Activated T-cell treated with anti-CD3 and anti-CD28 coated beads, Interleukin-2, amount 50 U/mL, for 24 hours (primary cell): ENCODE measurements at regions not wholly inside any gene's neighbourhood (a gene's known extent, or its start where the extent isn't known, plus 50 kb on each side); places are given as distances from the start of the nearest gene placed in this dataset.
"Not testable (repeated sequence)": the region's sequence is repeated elsewhere in the genome, so short reads cannot be mapped to it uniquely, and the experiment has no call there.

Source experiments
- DNase-seq: peaks from one replicate; pipeline ENCODE4 v3.0.0-alpha.2; 2020
- H3K27ac Mint-ChIP-seq: 2 replicates; pipeline ENCODE4 v1.8.0; 2020; ENCODE audit warnings: mild to moderate bottlenecking, mixed read lengths
- H3K27me3 Mint-ChIP-seq: 2 replicates; pipeline ENCODE4 v1.8.0; 2020; ENCODE audit warnings: mixed read lengths
- H3K36me3 Mint-ChIP-seq: 2 replicates; pipeline ENCODE4 v1.8.0; 2020; ENCODE audit warnings: low read depth, mixed read lengths
- H3K4me1 Mint-ChIP-seq: 2 replicates; pipeline ENCODE4 v1.8.0; 2020; ENCODE audit warnings: low read depth, mixed read lengths
- H3K4me3 Mint-ChIP-seq: 2 replicates; pipeline ENCODE4 v1.8.0; 2020; ENCODE audit warnings: mild to moderate bottlenecking, moderate library complexity, mixed read lengths
- H3K9me3 Mint-ChIP-seq: 2 replicates; pipeline ENCODE4 v1.8.0; 2020; ENCODE audit warnings: mixed read lengths

DNA sequence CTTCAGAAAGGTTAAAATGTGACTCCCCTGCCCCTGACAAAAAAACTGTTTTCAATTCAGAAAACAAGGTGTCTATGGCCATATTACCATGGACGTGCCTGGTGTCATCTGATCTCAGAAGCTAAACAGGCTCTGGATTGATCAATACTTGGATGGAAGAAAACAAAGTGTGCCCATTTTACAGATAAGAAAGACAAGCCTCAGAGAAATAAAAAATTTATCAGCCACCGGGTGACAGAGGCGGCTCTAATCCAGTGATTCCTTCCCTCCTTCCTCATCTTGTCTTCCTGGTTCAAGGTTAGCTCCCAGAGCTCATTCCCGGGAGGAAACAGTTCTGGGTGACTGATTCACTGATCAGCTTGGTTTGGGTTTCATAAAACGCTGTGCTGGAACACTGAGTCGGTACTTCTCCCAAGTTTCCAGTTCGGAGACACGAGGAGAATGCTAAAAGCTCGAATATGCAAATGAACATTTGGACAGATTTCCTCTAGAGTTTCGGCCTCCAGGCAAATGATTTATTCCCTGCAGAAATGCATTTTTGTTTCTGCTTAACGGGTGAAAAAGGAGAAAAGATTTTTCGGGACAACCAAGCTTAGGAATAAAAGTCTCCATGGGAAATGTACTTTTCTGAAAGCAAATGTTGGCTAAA, 211.2 kb downstream of the UQCRFS1 start:
- peaks cover 16% of the 10 kb centered on the region for H3K9me3 Mint-ChIP-seq
- peaks cover 5% of the 10 kb centered on the region for H3K27me3 Mint-ChIP-seq
- H3K4me3 Mint-ChIP-seq = no peak overlapping the region
- DNase-seq = no peak
- H3K36me3 Mint-ChIP-seq = no peaks in the 10 kb centered on the region
- H3K27ac Mint-ChIP-seq = no peak overlapping the region
- no peaks in the 10 kb centered on the region for H3K4me1 Mint-ChIP-seq

- Mint-ChIP-seq H3K9me3 (peaks cover 16% of the 10 kb centered on the region), H3K4me3 (no peak overlapping the region), H3K27me3 (peaks cover 5% of the 10 kb centered on the region), H3K27ac (no peak overlapping the region), H3K4me1 (no peaks in the 10 kb centered on the region), H3K36me3 (no peaks in the 10 kb centered on the region)
- no peak for DNase-seq
Observed at GRCh38 chr19:29001141-29001581, 211.8 kb downstream of the UQCRFS1 start.

GRCh38 chr19:28999724-29000433, 213.1 kb downstream of the UQCRFS1 start:
- Mint-ChIP-seq H3K9me3 (peaks cover 23% of the 10 kb centered on the region), H3K27ac (no peak overlapping the region), H3K4me1 (no peaks in the 10 kb centered on the region), H3K36me3 (no peaks in the 10 kb centered on the region), H3K4me3 (no peak overlapping the region), H3K27me3 (peaks cover 5% of the 10 kb centered on the region)
- DNase-seq = no peak

GRCh38 chr19:28998974-28999373, 214.0 kb downstream of the UQCRFS1 start:
- Mint-ChIP-seq H3K36me3 (no peaks in the 10 kb centered on the region), H3K27ac (no peak overlapping the region), H3K9me3 (peaks cover 30% of the 10 kb centered on the region), H3K4me1 (no peaks in the 10 kb centered on the region), H3K4me3 (no peak overlapping the region), H3K27me3 (peaks cover 5% of the 10 kb centered on the region)
- DNase-seq = no peak

DNA sequence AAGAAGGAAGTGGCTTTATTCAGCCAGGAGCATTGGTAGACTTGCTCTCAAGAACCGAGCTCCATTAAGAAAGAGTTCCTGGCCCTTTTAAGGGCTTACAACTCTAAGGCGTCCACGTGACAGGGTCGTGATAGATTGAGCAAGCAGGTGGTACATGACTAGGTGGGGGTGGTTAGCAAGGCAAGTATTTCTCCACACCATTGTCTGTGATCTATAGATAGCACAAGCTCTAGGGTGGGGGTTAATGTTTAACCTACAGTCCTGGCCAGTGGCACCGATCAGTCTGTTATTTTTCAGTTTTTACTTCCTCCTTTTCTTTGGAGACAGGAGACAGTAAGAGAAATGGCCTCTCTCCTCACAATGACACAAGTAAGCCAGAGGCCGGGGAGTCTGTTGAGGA, 215.1 kb downstream of the UQCRFS1 start:
- peaks cover 38% of the 10 kb centered on the region for H3K9me3 Mint-ChIP-seq
- DNase-seq, H3K36me3 Mint-ChIP-seq, H3K4me3 Mint-ChIP-seq, H3K27me3 Mint-ChIP-seq, H3K27ac Mint-ChIP-seq, H3K4me1 Mint-ChIP-seq: not testable (repeated sequence)

DNA sequence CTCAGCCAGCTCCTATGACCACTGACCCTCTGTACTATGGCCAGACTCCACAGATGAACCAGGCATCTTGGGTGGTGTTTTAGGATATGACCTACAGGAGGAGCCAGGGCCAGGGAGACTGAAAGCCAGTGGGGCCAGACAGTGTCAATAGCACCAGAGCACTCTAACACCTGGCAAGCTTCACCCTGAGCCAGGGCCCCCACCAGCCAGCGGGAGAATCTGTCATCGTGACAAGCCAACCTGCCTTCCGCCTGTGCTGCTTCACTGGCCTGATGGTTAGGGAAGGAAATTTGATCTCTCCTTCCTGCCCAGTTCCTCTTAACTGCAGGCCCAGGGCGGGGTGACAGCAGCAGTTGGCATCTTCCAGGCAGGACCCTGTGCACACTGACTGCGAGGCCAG, 222.4 kb downstream of the UQCRFS1 start:
- H3K4me1 Mint-ChIP-seq = no peaks in the 10 kb centered on the region
- H3K27ac Mint-ChIP-seq = no peak overlapping the region
- peaks cover 5% of the 10 kb centered on the region for H3K27me3 Mint-ChIP-seq
- DNase-seq = no peak
- peaks cover 24% of the 10 kb centered on the region for H3K9me3 Mint-ChIP-seq
- H3K4me3 Mint-ChIP-seq = no peak overlapping the region
- no peaks in the 10 kb centered on the region for H3K36me3 Mint-ChIP-seq

GRCh38 chr19:28989739-28990138, 223.2 kb downstream of the UQCRFS1 start:
- Mint-ChIP-seq H3K27ac (no peak overlapping the region), H3K4me3 (no peak overlapping the region), H3K36me3 (no peaks in the 10 kb centered on the region), H3K27me3 (peaks cover 5% of the 10 kb centered on the region), H3K9me3 (peaks cover 19% of the 10 kb centered on the region), H3K4me1 (no peaks in the 10 kb centered on the region)
- DNase-seq = no peak

- H3K36me3 Mint-ChIP-seq = no peaks in the 10 kb centered on the region
- no peak overlapping the region for H3K4me3 Mint-ChIP-seq
- H3K4me1 Mint-ChIP-seq = no peaks in the 10 kb centered on the region
- H3K27ac Mint-ChIP-seq = no peak overlapping the region
- H3K27me3 Mint-ChIP-seq = peaks cover 5% of the 10 kb centered on the region
- peaks cover 7% of the 10 kb centered on the region for H3K9me3 Mint-ChIP-seq
- no peak for DNase-seq
Observed at GRCh38 chr19:28988066-28988465, 224.9 kb downstream of the UQCRFS1 start.

GRCh38 chr19:28987177-28987576, 225.8 kb downstream of the UQCRFS1 start:
- peaks cover 5% of the 10 kb centered on the region for H3K27me3 Mint-ChIP-seq
- no peak for DNase-seq
- no peaks in the 10 kb centered on the region for H3K9me3 Mint-ChIP-seq
- no peak overlapping the region for H3K27ac Mint-ChIP-seq
- H3K36me3 Mint-ChIP-seq = no peaks in the 10 kb centered on the region
- H3K4me3 Mint-ChIP-seq = no peak overlapping the region
- no peaks in the 10 kb centered on the region for H3K4me1 Mint-ChIP-seq

DNA sequence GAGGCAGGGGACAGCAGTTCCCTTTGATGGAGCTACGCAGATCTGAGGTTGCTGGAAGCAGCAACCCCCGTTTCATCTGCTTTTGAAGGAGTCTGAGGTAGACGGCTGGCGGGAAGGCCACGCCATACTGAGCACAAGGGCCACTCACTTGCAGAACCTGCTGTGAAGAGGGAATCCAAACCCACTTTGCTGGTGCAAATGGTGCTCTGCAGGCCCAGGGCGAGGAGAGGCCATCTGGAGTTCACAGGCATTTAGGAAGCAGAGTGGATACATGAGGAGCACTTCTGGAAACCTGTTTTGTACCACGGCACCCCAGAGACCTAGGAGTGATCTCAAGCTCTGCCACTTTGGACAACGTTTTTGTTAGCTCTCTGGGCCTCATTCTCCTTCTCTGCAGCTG, 227.8 kb downstream of the UQCRFS1 start:
- no peak for DNase-seq
- peaks cover 9% of the 10 kb centered on the region for H3K27me3 Mint-ChIP-seq
- no peaks in the 10 kb centered on the region for H3K36me3 Mint-ChIP-seq
- no peaks in the 10 kb centered on the region for H3K9me3 Mint-ChIP-seq
- H3K4me3 Mint-ChIP-seq = no peak overlapping the region
- no peak overlapping the region for H3K27ac Mint-ChIP-seq
- H3K4me1 Mint-ChIP-seq = no peaks in the 10 kb centered on the region

DNA sequence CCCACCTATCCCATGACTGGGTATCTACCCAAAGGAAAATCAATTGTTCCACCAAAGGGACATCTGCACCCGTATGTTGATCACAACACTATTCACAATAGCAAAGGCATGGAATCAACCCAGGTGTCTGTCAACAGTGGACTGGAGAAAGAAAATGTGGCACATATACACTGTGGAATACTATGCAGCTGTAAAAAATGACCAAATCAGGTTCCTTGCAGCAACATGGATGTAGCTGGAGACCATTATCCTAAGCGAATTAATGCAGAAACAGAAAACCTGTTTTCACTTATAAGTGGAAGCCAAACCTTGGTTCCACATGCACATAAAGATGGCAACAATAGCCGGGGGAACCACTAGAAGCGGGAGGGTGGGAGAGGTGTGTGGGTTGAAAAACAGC, 228.6 kb downstream of the UQCRFS1 start:
- H3K36me3 Mint-ChIP-seq = no peaks in the 10 kb centered on the region
- no peak overlapping the region for H3K4me3 Mint-ChIP-seq
- DNase-seq = no peak
- no peaks in the 10 kb centered on the region for H3K9me3 Mint-ChIP-seq
- H3K4me1 Mint-ChIP-seq = no peaks in the 10 kb centered on the region
- H3K27ac Mint-ChIP-seq = no peak overlapping the region
- peaks cover 8% of the 10 kb centered on the region for H3K27me3 Mint-ChIP-seq

DNA sequence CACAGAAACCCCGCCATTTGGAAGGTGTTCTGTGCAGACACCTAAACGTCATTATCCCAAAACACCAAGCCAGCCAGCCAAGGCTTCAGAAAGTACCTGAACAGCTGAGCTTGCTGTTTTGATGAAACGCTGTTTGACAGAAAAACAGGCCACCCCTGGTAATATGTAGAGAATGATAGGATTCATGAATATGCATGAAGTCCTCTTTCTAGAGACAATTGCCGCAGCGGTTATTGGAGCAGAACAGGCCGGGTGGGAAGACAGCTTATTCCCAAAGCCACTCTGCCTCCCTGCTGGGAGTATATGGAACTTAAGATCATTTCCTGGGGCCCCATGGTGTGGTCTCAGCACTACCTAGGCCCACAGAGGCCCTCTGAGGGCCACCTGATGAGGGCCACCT, 229.5 kb downstream of the UQCRFS1 start:
- Mint-ChIP-seq H3K36me3 (no peaks in the 10 kb centered on the region), H3K9me3 (no peaks in the 10 kb centered on the region), H3K4me3 (no peak overlapping the region), H3K27ac (no peak overlapping the region), H3K27me3 (peaks cover 8% of the 10 kb centered on the region), H3K4me1 (no peaks in the 10 kb centered on the region)
- no peak for DNase-seq

DNA sequence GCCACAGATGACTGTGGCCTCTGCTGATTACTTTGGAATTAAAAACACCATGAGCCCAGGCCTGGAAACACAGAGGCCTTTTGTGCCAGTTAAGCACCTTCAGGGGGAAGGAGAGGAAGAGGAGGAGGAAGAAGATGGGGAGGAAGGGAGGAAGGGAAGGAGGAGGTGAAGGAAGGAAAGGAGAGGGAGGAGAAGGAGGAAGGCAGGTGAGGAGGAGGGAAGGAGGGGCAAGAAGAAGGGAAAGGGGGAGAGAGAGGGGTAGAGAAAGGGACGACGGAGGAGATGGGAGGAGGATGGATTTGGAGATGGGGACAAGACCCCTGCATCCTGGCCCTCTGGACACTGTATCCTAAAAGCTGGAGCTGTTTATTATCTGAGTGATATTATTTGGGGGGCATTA, 231.0 kb downstream of the UQCRFS1 start:
- H3K4me3 Mint-ChIP-seq = no peak overlapping the region
- no peaks in the 10 kb centered on the region for H3K4me1 Mint-ChIP-seq
- peaks cover 8% of the 10 kb centered on the region for H3K27me3 Mint-ChIP-seq
- no peaks in the 10 kb centered on the region for H3K9me3 Mint-ChIP-seq
- DNase-seq = no peak
- H3K27ac Mint-ChIP-seq = no peak overlapping the region
- no peaks in the 10 kb centered on the region for H3K36me3 Mint-ChIP-seq

- H3K27ac Mint-ChIP-seq = no peak overlapping the region
- DNase-seq = no peak
- peaks cover 8% of the 10 kb centered on the region for H3K27me3 Mint-ChIP-seq
- no peaks in the 10 kb centered on the region for H3K36me3 Mint-ChIP-seq
- no peak overlapping the region for H3K4me3 Mint-ChIP-seq
- H3K9me3 Mint-ChIP-seq = no peaks in the 10 kb centered on the region
- H3K4me1 Mint-ChIP-seq = no peaks in the 10 kb centered on the region
Observed at GRCh38 chr19:28981518-28981917, 231.4 kb downstream of the UQCRFS1 start.

DNA sequence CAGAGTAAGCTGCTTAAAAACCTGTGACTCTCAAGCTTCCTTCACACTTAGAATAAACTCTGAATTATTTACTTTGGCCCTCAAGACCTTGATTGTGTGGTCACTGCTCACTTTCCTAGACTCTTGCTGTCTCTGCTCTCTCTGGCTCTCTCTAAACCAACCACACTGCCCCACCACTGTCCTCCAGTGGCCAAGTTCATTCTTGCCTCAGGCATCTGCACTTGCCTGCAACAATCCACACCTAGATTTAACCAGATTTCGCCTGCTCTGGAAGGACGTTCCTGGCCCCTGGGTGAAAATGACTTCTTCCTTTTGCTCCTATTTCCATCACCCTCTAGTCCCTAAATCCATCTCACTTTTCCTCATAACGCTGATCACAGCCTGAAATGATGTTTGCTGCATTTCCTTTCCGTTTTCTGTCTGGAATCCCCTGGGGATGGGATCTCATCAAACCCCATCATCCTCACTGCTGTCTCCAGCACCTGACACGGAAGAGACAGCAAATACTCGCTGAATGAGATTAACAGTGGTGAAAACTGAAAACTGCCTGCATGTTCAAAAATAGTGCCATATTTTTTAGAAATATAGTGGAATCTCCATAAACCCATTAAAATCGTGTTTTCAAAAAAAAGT, 232.6 kb downstream of the UQCRFS1 start:
- no peak overlapping the region for H3K4me3 Mint-ChIP-seq
- H3K36me3 Mint-ChIP-seq = no peaks in the 10 kb centered on the region
- no peak for DNase-seq
- no peaks in the 10 kb centered on the region for H3K4me1 Mint-ChIP-seq
- peaks cover 8% of the 10 kb centered on the region for H3K27me3 Mint-ChIP-seq
- H3K9me3 Mint-ChIP-seq = no peaks in the 10 kb centered on the region
- H3K27ac Mint-ChIP-seq = no peak overlapping the region
